ENCODE measurements at regions not wholly inside any gene's neighbourhood (a gene's known extent, or its start where the extent isn't known, plus 50 kb on each side); places are given as distances from the start of the nearest gene placed in this dataset.
"Not testable (repeated sequence)": the region's sequence is repeated elsewhere in the genome, so short reads cannot be mapped to it uniquely, and the experiment has no call there.

GRCh38 chr2:226312155-226312554 is 487.5 kb downstream of the IRS1 start:
- DNase-seq, result no peak

DNA sequence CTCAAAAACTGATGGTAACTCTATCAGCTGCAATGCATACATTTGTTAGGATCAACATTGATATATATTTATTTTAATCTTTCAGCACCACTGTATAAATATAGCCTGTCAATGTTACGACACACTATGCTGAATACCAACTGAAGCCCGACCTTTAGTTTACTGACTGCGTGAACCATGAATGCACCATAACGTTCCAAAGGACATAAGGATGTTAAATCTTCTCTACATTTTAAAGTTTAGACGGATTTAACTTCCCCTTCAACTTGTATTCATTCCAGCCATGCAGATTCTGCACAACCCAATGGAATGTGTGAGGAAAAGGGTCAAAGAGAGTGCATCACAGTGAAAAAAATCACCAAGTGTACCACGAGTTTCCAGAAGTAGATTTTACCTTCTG is 489.5 kb downstream of the IRS1 start:
- no peak for DNase-seq

DNA sequence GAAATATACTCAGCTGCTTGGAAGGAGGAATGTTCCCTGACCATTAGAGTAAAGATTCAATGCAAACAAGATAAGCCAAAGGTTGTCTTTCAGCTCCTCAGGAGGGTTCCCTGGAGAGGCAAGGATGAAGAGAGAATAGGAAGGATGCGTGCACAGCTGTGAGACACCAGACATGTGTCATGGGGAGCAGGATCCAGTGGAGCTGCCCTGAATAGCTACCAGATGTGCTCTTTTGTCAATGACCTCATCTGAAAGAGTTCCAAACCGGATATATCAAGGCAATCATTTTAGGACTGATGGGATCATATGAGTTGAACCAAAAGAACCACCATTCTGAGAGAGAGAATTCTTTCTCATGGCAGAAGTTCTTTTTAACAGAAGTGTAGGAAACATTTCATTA is 490.6 kb downstream of the IRS1 start:
- no peak for DNase-seq

- peak in 1 of 2 donors; percentile 26 for DNase-seq
Observed at GRCh38 chr2:226308323-226308680, 491.3 kb downstream of the IRS1 start.

DNA sequence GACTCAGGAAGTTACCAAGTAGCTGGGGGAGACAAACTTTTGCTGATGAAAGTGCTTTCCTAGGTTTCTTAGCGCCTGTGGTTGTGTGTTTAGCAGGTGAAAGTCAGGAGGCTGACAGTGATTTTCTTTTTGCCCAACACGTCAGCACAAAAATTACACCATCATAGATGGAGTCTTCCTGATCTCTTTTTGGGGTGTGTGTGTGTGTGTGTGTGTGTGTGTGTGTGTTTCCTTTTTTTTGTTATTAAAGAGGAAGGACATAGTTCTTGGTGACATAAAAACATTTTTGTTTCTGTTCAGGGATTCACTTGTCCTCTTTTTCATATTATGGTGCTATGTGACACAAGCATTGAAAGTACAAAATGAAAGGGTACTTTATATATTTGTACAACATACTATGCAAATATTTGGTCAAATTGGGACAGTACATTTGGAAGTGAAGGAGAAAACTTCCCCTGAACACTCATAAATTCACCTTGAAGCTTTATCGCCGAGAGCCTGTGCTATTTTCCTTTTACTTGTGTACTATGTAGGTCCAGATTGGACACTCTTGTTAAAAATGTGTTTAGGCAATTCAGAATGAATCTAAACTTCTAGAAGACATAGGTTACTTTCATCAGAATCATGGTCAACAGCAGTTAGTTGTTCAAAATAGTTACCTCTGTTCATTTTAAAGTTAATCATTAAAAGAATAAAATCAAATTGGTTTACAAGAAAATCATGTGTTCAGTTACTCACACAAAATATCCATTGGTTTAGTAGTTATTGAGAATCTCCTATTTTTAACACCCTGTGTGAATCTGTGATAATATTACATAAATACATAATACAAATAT is 491.9 kb downstream of the IRS1 start:
- peak; percentile 41 to 47 for DNase-seq

DNA sequence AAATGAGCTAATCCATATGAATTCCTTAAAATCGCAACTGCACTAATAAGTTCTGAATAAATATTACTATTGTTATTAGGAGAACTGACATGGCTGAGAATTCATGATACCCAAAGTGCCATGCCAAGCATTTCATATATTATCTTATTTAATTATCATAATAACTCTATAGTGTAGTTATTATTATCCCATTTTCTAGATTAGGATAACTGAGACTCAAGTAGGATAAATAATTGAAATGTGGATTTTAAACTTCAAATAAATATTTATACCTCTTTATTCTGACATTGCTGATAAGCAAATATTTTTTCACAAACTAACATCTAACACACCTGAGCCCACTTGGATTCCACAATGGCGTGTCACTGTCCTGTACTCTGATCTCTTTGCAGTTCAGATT is 492.7 kb downstream of the IRS1 start:
- no peak for DNase-seq

GRCh38 chr2:226304308-226304707 is 495.3 kb downstream of the IRS1 start:
- DNase-seq, result peak; percentile 56 to 69

GRCh38 chr2:226303707-226304106 is 495.9 kb downstream of the IRS1 start:
- no peak for DNase-seq

GRCh38 chr2:226300196-226300886 is 499.3 kb downstream of the IRS1 start:
- DNase-seq, result peak in 1 of 2 donors; percentile 17

GRCh38 chr2:226299771-226300170 is 499.8 kb downstream of the IRS1 start:
- no peak for DNase-seq

- no peak for DNase-seq
Observed at GRCh38 chr2:226295681-226296080, 503.9 kb downstream of the IRS1 start.

DNA sequence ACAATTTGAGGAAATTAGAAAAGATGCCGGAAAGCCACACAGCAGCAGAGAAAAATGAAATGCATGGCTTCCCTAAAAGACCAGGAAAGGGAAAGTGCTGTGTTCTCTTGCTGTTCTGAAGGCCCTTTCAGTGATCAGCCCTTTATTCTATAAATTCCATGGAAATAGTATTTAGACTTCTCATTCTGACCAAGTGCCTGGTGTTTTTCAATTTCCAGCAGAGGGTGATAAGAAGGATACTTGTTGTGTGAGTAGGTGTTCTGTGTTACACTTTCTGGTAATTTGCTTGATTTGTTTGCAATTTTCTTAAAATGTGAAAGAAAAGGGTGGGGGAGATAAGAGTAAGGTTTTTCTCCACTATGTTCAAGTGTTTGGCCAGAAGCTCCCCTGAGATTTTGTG is 504.5 kb downstream of the IRS1 start:
- no peak for DNase-seq

DNA sequence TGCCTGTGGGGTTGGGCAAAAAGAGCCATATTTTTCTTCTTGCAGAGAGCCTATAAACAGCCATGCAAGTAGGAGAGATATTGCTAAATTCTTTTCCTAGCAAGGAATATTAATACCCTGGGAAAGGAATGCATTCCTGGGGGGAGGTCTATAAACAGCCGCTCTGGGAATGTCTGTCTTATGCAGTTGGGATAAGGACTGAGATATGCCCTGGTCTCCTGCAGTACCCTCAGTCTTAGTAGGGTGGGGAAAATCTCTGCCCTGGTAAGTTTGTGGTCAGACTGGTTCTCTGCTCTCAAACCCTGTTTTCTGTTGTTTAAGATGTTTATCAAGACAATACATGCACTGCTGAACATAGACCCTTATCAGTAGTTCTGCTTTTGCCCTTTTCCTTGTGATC is 508.3 kb downstream of the IRS1 start:
- not testable (repeated sequence) for DNase-seq

GRCh38 chr2:226286916-226287315 is 512.7 kb downstream of the IRS1 start:
- no peak for DNase-seq

- no peak for DNase-seq
Observed at GRCh38 chr2:226283796-226284195, 515.8 kb downstream of the IRS1 start.

GRCh38 chr2:226282151-226282550 is 517.5 kb downstream of the IRS1 start:
- no peak for DNase-seq

DNA sequence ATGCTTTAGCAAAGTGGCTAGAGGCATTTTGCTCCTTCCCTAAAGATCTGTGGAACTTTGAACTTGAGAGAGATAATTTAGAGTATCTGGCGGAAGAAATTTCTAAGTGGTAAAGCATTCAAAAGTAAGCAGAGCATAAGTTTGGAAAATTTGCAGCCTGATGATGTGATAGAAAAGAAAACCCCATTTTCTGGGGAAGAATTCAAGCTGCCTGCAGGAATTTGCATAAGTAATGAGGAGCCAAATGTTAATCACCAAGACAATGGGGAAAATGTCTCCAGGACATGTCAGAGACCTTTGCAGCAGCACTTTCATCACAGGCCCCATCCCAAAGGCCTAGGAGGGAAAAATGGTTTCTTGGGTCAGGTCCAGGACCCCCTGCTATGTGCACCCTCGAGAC is 519.5 kb downstream of the IRS1 start:
- DNase-seq, result not testable (repeated sequence)

DNA sequence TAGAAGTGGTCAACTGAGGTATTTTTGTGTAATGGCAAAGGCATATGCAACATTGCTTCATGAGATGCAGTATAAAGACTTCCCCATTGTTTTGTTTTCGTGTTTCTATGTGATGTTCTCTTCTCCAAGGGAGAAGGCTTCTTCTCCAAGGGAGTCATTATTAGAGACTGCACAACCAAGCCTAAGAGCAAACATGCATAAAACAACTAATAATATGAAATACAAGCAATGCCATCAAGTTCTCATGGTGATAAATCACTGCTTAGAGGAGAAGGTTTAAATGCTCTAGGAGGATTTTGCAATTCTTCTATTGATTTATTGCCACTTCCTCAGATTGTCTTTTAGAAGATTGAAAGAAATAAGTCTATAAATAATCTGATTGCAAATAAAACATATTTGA is 524.4 kb downstream of the IRS1 start:
- no peak for DNase-seq

- no peak for DNase-seq
Observed at GRCh38 chr2:226274143-226274542, 525.5 kb downstream of the IRS1 start.

DNA sequence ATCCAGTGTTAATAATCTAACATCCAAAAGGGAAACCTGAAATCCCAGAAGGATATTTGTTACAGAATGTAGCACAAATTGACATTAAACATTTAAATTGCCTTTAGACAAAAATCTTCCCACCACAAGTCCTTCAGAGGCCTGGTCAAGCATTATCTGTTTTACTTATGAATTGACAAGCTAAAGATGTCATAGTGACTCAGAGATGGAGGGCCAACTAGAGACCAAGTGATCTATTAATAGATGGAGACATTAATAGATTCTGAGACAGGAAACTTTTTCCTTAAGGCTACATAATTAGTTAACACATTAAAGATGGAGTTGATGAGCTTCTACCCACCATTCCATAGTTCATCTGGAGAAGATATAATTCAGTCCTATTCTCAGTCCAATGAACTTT is 526.2 kb downstream of the IRS1 start:
- no peak for DNase-seq

- no peak for DNase-seq
Observed at GRCh38 chr2:226272435-226272834, 527.2 kb downstream of the IRS1 start.

DNA sequence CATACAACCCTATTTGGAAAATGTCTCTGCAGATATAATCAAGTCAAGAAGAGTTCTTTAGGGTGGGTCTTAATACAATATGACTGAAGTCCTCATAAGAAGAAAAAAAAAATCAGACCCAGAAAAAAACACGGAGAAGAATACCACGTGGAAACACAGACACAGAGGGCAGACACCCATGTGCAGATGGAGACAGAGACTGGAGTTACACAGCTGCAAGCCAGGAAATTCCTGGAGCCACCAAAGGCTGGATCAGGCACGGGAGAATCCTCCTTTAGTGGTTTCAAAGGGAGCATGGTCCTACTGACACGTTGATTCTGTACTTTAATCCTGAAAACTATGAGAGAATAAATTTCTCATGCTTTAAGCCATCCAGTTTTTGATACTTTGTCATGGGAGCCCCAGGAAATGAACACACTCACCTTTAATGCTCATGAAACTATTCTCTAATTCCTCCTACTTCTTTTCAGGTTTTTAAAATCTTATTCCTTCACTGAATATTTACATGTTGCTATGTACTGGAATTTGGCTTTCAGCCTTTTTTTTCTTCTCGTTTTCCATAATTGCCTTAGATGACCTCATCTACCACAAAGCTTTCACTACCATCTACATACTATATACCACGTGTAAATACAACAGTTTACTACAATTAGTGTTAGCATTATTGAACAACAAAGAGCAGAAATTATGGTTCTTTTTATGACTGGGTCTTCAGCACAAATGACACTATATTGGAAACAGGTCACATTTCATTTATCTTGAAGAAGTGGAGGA is 529.1 kb downstream of the IRS1 start:
- DNase-seq, result no peak

DNA sequence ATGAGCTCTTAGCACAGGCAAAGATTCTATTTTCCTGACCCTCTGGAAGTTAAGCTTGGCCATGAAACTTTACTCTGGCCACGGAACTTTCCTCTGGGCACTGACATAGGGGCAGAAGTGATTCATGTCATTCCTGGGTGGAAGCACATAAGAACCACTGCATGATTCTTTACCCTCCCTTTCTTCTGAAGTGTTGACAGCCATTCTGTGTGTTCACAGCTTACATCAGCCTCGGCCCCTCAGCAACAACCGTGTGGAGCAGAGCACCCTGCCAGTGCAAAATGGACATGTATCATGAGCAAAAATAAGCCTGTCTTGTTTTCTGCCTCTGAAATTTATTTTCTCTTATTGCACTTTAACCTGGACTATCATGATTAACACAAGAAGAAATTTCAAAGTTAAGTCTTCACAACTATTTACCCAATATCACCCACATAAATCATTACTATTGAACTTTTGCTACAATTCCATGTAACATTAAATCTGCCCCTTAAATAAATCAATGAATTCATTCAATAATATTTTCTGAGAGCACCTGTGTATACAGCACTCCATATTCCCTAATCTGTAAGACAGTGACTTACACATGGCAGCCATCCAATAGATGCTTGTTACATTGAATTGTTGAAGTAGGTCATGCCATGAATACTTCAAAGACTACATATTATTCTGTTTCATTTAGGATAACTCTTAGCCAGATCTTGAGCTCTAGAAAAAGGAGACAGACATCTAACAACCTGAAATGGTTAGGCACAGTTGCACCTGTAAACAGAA is 531.9 kb downstream of the IRS1 start:
- DNase-seq, result no peak
